ENCODE measurements at regions not wholly inside any gene's neighbourhood (a gene's known extent, or its start where the extent isn't known, plus 50 kb on each side); places are given as distances from the start of the nearest gene placed in this dataset.

- TF ChIP-seq CTCF (IDR thresholded peaks at IDR 0.05): no peak
- TF ChIP-seq POLR2A (IDR thresholded peaks at IDR 0.05): no peak
These were observed 415.0 kb upstream of the ZNF507 start for GRCh38 chr19:31930401-31930800.
